Fibroblast of lung (primary cell): ENCODE measurements at regions not wholly inside any gene's neighbourhood (a gene's known extent, or its start where the extent isn't known, plus 50 kb on each side); places are given as distances from the start of the nearest gene placed in this dataset.

Source experiments
- DNase-seq, 2 donors: peaks; one replicate each; pipeline versions ENCODE4 v3.0.0 to v3.0.0-alpha.2; 2010; ENCODE audit warnings: low read depth in 2 of 2
- H2AFZ ChIP-seq: 2 replicates; pipeline ENCODE4 v1.5.1; 2012; ENCODE audit warnings: low read length, control low read depth, inconsistent platforms
- H3K27ac ChIP-seq: 2 replicates; pipeline ENCODE4 v1.5.1; 2011; ENCODE audit warnings: low read length, control low read depth; ENCODE audit not compliant: insufficient read depth
- H3K27me3 ChIP-seq: 2 replicates; pipeline ENCODE4 v1.5.1; 2011; ENCODE audit warnings: mild to moderate bottlenecking, low read length; ENCODE audit not compliant: control insufficient read depth, insufficient read depth
- H3K36me3 ChIP-seq: 2 replicates; pipeline ENCODE4 v1.5.1; 2011; ENCODE audit warnings: low read length; ENCODE audit not compliant: control insufficient read depth, insufficient read depth
- H3K4me1 ChIP-seq: 2 replicates; pipeline ENCODE4 v1.5.1; 2011; ENCODE audit warnings: low read length; ENCODE audit not compliant: control insufficient read depth, insufficient read depth; ENCODE audit errors: extremely low read depth
- H3K4me2 ChIP-seq: 2 replicates; pipeline ENCODE4 v1.5.1; 2011; ENCODE audit warnings: low read length, control low read depth; ENCODE audit not compliant: insufficient read depth; ENCODE audit errors: extremely low read depth
- H3K4me3 ChIP-seq, 4 experiments: fragments of 200-600 bp in 1 of 4; sonication (generic) in 1 of 4; replicated peaks in 1 of 4; 2 replicates each; pipeline ENCODE4 v1.5.1; 2011 to 2016; ENCODE audit warnings: low read length in 4 of 4, low read depth in 3 of 4, mild to moderate bottlenecking in 3 of 4, control low read depth in 2 of 4, inconsistent platforms in 1 of 4, mixed read lengths in 1 of 4; ENCODE audit not compliant: insufficient read depth in 1 of 4; ENCODE audit errors: control extremely low read depth in 1 of 4
- H3K79me2 ChIP-seq: 2 replicates; pipeline ENCODE4 v1.5.1; 2012; ENCODE audit warnings: mild to moderate bottlenecking, low read length, inconsistent platforms; ENCODE audit not compliant: control insufficient read depth, insufficient read depth
- H3K9ac ChIP-seq: 2 replicates; pipeline ENCODE4 v1.5.1; 2011; ENCODE audit warnings: mild to moderate bottlenecking, low read length, control low read depth; ENCODE audit not compliant: insufficient read depth
- H3K9me3 ChIP-seq: 2 replicates; pipeline ENCODE4 v1.5.1; 2012; ENCODE audit warnings: low read depth, low read length; ENCODE audit not compliant: control insufficient read depth, insufficient read depth
- H4K20me1 ChIP-seq: 2 replicates; pipeline ENCODE4 v1.5.1; 2011; ENCODE audit warnings: low read length; ENCODE audit not compliant: control insufficient read depth, insufficient read depth; ENCODE audit errors: extremely low read depth
- EZH2 ChIP-seq: IDR thresholded peaks from 2 replicates; pipeline ENCODE4 v1.5.1; 2012; ENCODE audit warnings: low read length, control low read depth, mild to moderate bottlenecking; ENCODE audit errors: missing control alignments
- TF ChIP-seq, protein P1 (sequence below), 2 donors: IDR thresholded peaks in 1 of 2; conservative IDR thresholded peaks in 1 of 2; 1 replicate in 1 of 2; 2 replicates in 1 of 2; pipeline ENCODE4 v1.5.1; 2011 to 2012; ENCODE audit warnings: low read length in 2 of 2, control low read depth in 1 of 2, inconsistent platforms in 1 of 2, low read depth in 1 of 2, mild to moderate bottlenecking in 1 of 2

DNA sequence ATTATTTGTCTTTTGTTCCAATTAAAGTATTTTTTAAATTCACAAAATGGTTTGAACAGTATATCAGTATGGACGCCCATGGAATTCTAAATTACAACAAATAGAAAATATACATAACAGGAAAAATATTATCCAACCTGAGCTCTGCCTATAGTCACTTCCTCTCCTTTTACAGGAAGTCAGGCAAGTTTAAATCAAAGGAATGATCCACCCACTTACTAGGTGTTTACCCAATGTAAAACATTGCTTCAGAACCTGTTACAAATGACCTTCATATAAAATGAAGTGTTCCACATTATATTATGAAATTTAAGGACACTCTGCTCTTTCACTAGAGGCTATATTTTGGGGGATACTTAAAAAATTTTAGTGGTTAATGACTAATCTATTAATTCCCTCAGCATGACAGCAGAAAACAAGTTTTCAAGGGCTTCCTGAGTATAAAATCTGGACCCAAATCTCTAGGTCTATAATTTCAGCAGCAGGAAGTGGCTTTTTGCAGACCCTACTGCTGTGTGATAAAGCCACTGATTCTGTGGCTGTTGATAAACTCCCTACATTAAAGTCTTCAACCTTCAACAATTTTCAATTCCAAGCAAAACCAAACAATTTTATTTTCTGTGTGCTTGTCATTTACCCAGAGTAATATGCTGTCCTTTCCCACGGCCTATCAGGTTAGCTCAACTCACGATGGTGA, 722.6 kb downstream of the GATA3 start:
- no peak overlapping the region for H3K9ac ChIP-seq
- no peaks in the 10 kb centered on the region for H3K9me3 ChIP-seq
- no peak overlapping the region for H3K4me3 ChIP-seq
- H4K20me1 ChIP-seq: no peaks in the 10 kb centered on the region
- no peaks in the 10 kb centered on the region for H3K79me2 ChIP-seq
- H2AFZ ChIP-seq: no peak overlapping the region
- H3K36me3 ChIP-seq: no peaks in the 10 kb centered on the region
- H3K4me2 ChIP-seq: no peak overlapping the region
- H3K27me3 ChIP-seq: no peaks in the 10 kb centered on the region
- no peak for DNase-seq
- TF ChIP-seq EZH2: no peak
- TF ChIP-seq, protein P1, sequence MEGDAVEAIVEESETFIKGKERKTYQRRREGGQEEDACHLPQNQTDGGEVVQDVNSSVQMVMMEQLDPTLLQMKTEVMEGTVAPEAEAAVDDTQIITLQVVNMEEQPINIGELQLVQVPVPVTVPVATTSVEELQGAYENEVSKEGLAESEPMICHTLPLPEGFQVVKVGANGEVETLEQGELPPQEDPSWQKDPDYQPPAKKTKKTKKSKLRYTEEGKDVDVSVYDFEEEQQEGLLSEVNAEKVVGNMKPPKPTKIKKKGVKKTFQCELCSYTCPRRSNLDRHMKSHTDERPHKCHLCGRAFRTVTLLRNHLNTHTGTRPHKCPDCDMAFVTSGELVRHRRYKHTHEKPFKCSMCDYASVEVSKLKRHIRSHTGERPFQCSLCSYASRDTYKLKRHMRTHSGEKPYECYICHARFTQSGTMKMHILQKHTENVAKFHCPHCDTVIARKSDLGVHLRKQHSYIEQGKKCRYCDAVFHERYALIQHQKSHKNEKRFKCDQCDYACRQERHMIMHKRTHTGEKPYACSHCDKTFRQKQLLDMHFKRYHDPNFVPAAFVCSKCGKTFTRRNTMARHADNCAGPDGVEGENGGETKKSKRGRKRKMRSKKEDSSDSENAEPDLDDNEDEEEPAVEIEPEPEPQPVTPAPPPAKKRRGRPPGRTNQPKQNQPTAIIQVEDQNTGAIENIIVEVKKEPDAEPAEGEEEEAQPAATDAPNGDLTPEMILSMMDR (conservative IDR thresholded peaks at IDR 0.05 in 1 of 2, IDR thresholded peaks at IDR 0.05 in 1 of 2; ENCODE audit: low read depth in 1 of 2, low read length in 2 of 2): no peak
- no peak overlapping the region for H3K27ac ChIP-seq
- no peaks in the 10 kb centered on the region for H3K4me1 ChIP-seq

DNA sequence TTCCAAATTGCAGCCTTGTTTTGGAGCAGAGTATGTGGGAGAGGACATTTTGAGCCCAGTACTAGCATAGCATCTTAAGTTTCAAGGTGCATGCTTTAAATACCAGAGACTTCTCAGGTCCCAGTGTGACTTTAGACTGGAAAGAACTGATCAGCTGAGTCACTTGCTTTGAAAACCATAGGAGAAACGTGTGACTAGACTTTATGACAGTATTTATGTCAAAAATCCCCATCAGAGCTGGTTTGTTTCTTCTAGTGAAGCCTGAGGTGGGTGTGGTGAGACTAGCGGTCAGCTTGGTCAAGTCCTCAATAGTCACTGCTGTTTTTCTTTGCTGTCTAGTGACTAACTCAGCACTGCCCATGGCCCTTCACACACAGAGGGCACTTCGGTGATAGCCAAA, 724.2 kb downstream of the GATA3 start:
- TF ChIP-seq EZH2: no peak
- H3K9ac ChIP-seq: no peak overlapping the region

DNA sequence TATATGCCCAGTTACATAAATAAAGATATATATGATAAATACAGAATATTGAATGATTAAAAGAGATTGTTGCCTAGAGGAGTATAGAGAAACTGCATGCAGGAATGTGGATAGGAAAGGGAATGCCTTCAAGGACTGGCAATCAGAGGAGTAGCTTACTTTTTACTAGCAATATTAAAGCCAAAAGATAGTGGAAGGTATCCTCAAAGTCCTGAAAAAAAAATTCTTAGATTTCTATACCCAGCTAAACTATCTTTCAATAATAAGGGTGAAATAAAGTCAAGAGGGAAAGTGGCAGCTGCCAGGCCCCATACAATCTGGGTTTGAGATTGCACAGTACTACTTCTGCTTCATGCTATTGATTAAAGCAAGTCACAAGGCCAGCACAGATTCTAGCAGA, 733.2 kb downstream of the GATA3 start:
- H3K4me3 ChIP-seq: no peak overlapping the region
- H3K27ac ChIP-seq: no peak overlapping the region
- no peaks in the 10 kb centered on the region for H3K27me3 ChIP-seq
- H3K4me1 ChIP-seq: no peaks in the 10 kb centered on the region
- H3K9me3 ChIP-seq: no peaks in the 10 kb centered on the region
- no peaks in the 10 kb centered on the region for H3K79me2 ChIP-seq
- H3K36me3 ChIP-seq: no peaks in the 10 kb centered on the region
- no peak overlapping the region for H3K4me2 ChIP-seq
- TF ChIP-seq EZH2: no peak
- TF ChIP-seq, protein P1 (conservative IDR thresholded peaks at IDR 0.05 in 1 of 2, IDR thresholded peaks at IDR 0.05 in 1 of 2; ENCODE audit: low read depth in 1 of 2, low read length in 2 of 2): no peak
- H2AFZ ChIP-seq: no peak overlapping the region
- no peak overlapping the region for H3K9ac ChIP-seq
- no peaks in the 10 kb centered on the region for H4K20me1 ChIP-seq
- DNase-seq: no peak

More for the DNA sequence above, 724.2 kb downstream of the GATA3 start:
- H2AFZ ChIP-seq: no peak overlapping the region
- H3K4me2 ChIP-seq: no peak overlapping the region
- DNase-seq: no peak
- no peaks in the 10 kb centered on the region for H3K9me3 ChIP-seq
- no peaks in the 10 kb centered on the region for H3K79me2 ChIP-seq
- H4K20me1 ChIP-seq: no peaks in the 10 kb centered on the region
- H3K36me3 ChIP-seq: no peaks in the 10 kb centered on the region
- no peak overlapping the region for H3K27ac ChIP-seq
- H3K4me1 ChIP-seq: no peaks in the 10 kb centered on the region
- no peaks in the 10 kb centered on the region for H3K27me3 ChIP-seq
- no peak overlapping the region for H3K4me3 ChIP-seq
